ENCODE measurements at regions not wholly inside any gene's neighbourhood (a gene's known extent, or its start where the extent isn't known, plus 50 kb on each side); places are given as distances from the start of the nearest gene placed in this dataset.

- FAIRE-seq (peak; percentile 42), DNase-seq (ENCODE audit: low spot score) (no peak)
Measured at GRCh38 chr7:116445447-116446211, 53.9 kb upstream of the CAV2 start.

DNA sequence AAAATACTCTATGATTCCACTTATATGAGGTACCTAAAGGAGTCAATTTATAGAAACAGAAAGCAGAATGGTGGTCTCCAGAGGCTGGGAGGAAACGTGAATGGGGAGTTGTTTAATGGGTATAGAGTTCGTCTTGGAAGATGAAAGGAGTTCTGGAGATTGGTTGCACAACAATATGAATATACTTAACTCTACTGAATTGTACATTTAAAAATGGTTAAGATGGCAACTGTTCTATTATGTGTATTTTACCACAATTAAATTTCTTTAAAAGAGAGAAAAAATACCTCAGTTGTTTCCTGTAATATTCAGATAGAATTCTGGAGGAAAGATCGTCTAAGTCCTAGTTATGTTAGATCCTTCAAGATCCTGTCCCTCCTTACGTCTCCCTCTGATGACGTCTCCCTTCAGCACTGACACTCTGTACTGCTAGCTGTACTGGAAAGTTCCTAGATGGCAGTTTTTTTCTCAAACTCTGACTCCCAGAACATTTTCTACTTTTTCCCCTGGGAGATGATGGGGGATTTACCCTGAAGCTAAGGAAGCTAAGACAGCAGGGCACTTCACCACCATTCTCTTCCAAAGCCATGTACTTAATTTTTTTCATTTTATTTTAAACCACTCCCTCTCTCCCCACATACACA is 53.2 kb upstream of the CAV2 start:
- DNase-seq (ENCODE audit: low spot score) (no peak), FAIRE-seq (no peak)

DNA sequence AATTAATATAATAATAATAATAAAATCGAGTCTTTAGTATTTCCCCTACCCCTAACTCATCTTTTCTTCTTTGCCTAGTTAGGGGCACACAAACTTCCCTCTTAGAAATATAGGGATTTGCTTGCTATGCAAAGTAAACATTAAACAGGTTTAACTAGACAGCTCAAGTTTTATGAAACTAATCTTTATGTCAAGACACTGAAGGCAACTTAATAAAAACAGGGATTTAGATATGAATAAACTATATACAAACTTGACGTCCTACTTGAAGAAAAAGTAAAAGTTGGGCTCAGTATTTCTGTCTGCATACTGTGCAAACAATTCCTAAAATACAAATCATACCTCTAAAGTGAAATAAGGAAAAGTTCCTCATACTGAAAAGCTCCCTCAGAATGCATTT is 52.1 kb upstream of the CAV2 start:
- FAIRE-seq (peak; percentile 4), DNase-seq (ENCODE audit: low spot score) (no peak)

DNA sequence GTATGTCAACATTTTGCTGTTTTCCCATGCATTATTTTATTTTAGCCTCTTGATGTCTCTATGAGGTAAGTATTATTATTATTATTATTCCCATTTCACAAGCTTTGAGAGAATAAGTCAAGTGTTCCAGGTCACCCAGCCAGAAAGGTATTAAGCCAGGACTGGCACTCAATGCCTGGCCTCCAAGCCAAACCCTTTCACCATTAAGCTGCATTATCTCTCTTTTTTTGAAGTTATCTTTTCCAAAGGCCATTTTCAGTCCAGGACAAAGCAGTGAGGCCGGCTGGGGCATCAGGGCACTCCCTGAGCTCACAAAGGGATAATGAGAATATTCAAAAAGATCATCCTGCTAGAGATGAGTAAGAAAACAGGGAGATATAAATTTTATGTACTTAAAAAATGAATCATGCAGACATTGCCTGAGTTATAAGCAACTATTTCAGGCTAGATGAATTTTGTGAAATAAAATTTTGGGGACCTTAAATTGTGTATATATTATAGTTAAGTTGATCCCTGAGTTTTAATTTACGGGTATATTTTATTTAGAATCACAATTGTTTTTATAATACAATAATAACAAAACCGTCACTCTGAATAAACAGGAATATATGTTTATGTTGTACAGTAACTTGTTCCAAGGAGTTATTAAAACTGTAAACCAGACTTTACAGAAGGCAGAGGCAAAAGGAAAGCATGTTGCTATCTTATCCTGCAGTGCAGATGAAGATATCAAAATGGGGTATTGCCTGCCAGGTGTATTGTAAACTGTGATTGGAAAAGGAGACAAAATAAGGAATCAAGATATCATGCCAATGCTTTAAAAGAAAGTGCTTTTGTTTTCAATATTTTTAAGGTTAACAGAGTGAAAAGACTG is 51.3 kb upstream of the CAV2 start:
- FAIRE-seq = peak; percentile 61
- no peak for DNase-seq (ENCODE audit: low spot score)

GRCh38 chr7:116449441-116449840 is 50.1 kb upstream of the CAV2 start:
- FAIRE-seq (no peak), DNase-seq (ENCODE audit: low spot score) (no peak)
